NCI-H774 (cell line): ENCODE measurements at regions not wholly inside any gene's neighbourhood (a gene's known extent, or its start where the extent isn't known, plus 50 kb on each side); places are given as distances from the start of the nearest gene placed in this dataset.

Experiments
- DNase-seq: peaks from one replicate; lab custom pipeline; 2025; lab: John Stamatoyannopoulos, UW

DNA sequence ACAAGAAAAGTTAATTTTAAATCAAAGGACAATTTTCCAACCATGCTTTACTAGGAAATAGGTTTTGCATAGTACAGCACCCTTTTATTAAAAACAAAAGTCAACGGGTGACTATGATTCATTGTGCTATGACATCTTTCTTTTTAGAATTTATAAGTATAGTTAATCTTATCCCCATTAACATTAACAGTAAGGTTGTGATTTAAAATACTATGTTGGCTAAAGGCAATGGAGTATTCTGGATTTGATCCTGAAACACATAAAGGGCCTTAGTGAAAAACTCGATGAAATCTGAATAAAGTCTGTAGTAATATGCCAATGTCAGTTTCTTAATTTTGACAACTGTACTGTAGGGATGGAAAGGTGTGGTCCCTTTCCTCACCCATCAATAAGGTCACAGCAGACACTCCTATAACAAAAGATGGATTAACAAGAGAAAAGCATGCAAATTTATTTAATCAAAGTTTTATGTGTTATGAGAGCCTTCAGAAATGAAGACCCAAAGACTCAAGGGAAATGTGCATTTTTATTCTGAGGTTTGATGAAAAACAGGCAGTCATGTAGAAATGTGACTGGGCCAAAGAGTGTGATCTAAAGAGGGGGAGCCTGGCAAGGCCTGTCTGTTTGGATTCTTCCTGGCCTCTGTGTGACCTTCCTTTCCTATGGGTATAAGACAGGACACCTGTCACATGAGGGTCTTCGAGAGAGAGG lies 731.4 kb downstream of the TSN start:
- DNase-seq: no peak

DNA sequence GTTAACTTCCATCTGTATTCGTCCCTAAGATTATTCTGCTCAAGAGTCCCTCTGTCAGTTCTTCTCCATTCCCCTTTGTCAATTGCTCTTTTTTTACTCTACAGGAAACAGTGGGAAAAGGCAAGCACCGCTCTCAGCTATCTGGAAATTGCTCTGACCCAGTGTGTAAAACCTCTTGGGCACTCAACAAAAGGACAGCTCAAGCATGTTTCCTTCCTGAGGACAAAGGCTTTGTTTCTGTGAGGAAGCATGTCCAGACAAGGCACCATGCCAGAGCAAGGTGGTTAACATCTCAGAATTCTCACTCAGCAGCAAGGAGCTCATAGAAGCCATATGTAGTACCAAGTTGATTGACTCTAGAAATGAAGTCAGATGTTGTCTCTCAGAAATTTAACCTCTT lies 735.6 kb downstream of the TSN start:
- no peak for DNase-seq

DNA sequence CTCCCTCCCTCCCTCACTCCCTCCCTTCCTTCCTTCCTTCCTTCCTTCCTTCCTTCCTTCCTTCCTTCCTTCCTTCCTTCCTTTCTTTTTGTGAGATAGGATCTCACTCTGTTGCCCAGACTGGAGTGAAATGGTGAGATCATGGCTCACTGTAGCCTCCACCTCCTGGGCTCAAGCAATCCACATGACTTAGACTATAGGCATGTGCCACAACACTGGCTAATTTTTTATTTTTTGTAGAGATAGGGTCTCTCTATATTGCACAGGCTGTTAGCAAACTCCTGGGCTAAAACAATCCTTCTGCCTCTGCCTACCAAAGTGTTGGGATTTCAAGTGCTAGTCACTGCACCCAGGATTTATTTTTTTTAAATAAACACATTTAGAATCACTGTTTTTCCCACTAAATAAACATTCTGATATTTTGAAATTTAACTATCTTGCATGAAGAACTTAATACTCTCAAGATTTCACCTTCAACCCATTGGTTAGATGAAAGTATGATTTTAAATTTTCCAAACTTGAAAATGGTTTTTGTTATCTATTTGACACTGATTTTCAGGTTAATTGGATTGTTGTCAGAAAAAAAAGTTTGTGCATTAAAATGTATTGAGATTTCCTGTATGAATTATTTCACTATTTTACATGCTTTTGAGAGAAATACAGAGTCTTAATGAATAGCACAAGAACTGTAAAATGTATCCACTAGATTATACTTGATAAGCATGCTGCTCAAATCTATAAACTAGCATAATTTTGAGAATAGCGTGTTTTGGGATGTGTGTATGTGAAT lies 745.1 kb downstream of the TSN start:
- DNase-seq: no peak

DNA sequence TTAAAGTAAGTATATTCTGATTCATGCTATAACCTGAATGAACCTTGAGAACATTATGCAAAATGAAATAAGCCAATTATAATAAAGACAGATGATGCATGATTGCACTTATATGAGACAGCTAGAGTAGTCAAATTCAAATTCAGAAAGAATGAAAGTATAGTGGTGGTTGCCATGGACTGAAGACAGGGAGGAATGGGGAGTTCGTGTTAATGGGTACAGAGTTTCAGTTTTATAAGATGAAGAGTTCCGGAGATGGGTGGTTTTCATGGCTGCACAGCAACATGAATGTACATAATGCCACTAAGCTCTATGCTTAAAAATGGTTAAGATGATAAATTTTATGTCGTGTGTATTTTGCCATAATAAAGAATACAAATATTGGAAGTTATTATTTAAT lies 751.2 kb downstream of the TSN start:
- DNase-seq: no peak

- no peak for DNase-seq
Observed at GRCh38 chr2:122507261-122507660, 751.8 kb downstream of the TSN start.

- DNase-seq: no peak
Observed at GRCh38 chr2:122512091-122512490, 756.6 kb downstream of the TSN start.

GRCh38 chr2:122514451-122514996 lies 759.1 kb downstream of the TSN start:
- DNase-seq: no peak

DNA sequence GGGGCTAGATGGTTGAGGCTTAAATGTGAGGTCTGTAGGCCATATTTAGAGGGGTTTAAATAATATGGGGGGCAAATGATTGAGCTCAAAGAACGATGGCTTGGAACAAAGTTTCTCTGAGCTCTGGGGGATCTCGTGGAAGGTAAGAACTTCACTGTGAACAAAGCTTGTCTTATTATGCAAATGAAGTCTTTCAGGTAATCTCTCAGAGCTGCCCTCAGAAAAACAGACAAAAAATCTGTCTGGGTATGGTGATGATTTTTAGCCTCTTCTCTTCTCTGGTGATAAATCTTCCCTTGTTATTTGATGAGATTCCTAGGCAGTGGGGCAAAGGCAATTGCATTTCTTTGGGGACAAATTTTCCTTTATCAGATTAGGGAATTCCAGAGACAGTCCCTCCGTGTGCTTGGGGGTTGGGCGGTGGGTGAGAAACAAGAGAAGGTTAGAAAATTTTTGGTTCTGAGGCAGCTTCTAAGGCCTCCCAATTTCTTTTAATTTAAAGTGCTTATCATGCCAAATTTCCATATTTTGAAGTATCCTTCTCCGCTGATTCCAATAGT lies 760.4 kb downstream of the TSN start:
- DNase-seq: no peak

- no peak for DNase-seq
Observed at GRCh38 chr2:122516775-122517174, 761.3 kb downstream of the TSN start.

- no peak for DNase-seq
Observed at GRCh38 chr2:122519366-122519765, 763.9 kb downstream of the TSN start.

DNA sequence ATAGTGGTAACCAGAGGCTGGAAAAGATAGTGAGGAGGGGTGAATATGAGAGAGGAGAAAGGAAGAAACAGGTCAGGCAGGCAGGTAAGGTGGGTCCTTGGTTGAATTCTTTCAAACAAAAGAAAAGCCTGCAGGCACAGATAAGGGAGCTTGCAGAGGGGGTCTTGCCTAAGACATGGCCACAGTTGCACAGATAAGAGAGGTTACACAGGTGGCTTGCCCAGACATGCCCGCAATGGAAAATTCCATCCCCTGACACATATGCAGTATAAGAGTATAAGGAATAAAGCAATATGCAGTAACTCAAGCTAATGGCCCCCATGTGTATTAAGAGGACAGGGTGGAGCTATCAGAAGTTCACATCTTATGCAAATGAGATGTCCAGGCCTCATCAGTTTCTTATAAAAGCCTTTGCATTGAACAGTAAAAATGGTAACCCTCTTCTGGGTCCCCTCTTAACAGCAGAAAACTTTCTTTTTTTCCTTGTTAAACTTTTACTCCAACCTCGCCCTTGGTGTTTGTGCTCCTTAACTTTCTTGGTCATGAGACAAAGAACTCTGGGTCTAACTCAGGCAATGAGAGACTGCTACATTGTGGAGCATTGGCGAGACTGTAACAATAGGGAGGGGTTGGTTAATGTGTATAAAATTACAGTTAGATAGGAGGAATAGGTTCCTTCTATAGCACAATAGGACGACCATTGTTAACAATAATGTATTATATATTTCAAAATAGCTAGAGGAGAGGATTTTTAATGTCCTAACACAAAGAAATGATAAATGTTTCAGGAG lies 764.6 kb downstream of the TSN start:
- DNase-seq: no peak

DNA sequence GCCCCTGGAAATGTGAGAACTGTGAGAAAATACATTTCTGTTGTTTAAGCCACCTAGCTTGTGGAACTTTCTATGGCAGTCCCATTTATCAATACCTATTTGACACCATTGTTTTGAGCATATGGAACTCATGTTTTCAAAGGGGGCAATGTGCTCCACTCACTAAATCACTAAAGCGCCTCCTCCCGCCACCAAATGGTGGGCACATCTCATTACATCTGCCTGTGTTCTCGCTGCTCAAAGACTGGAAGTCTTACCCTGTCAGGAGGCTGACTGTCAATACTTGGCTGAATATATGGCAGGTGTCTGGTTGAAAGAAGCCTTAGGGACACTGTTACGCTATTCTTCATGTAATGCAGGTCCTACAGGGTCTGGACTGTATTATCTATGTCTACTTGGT lies 767.7 kb downstream of the TSN start:
- no peak for DNase-seq

DNA sequence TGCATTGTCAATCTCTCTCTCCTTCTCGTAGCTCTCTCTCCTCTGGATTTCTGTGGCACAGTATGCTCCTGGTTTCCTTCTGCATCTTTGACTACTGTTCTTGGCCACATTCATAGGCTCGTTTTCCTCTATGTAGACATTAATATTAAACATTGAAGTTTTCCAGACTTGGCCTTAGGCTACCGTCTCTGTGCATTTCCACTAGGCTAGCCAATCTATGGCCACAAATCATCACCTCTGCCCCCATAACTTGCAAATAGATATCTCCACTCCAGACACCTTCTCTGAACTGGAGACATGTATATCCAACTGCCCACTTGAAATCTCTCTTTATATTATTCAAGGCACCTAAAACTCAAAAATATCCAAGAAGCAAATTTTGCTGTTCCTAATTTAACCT lies 768.5 kb downstream of the TSN start:
- DNase-seq: no peak

GRCh38 chr2:122525336-122525735 lies 769.9 kb downstream of the TSN start:
- no peak for DNase-seq

- no peak for DNase-seq
Observed at GRCh38 chr2:122528061-122528460, 772.6 kb downstream of the TSN start.

DNA sequence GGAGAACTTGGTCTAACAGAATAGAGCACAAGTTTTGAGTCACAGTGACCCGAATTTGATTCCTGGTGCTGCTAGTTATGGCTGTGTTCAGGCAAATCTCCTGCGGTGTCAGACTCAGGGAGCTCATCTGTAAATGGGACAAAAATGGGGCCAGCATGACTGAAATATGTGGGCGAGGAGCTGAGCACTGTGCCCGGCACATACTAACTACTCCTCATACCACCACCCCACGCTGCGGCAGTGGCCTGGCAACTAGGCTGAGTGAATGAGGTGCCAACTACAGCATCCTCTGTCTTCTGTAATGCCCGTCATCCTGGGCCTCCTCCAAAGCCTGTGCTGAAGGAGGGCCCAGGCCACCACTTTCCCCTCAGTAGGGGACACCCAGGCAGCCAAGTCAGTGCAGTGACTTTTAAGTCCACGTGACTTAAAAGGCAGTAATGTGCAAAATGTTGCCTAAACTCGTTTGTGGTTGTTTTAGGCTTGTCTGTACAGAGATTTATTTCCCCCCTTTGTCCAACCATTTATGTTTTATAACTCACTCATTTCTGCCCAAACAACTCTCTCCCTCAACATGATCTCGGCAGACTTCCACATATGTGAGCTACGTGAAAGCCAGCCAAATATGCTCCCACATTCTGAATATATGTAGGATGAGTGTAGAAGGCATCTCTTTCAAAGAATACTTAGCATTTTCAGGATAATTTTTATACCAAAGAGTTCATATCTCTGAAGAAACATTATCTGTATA lies 773.7 kb downstream of the TSN start:
- DNase-seq: no peak

DNA sequence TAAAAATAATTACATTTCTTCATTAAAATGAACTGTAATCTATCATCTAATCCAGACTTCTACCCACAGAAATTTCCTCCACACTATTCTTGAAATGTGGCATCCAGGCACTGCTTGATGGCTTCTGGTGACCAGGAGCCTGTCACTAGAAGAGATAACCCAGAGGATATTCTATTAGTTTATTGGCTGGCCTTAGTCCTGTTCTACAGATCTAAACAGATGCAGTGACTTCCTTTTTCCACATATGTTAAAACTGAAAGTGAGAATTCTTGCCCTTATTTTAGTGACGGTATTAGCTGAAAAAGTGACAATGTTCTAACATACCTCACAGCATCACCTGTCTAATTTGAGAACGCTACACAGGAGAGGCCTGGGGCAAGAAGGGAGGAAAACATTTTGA lies 775.4 kb downstream of the TSN start:
- DNase-seq: no peak

DNA sequence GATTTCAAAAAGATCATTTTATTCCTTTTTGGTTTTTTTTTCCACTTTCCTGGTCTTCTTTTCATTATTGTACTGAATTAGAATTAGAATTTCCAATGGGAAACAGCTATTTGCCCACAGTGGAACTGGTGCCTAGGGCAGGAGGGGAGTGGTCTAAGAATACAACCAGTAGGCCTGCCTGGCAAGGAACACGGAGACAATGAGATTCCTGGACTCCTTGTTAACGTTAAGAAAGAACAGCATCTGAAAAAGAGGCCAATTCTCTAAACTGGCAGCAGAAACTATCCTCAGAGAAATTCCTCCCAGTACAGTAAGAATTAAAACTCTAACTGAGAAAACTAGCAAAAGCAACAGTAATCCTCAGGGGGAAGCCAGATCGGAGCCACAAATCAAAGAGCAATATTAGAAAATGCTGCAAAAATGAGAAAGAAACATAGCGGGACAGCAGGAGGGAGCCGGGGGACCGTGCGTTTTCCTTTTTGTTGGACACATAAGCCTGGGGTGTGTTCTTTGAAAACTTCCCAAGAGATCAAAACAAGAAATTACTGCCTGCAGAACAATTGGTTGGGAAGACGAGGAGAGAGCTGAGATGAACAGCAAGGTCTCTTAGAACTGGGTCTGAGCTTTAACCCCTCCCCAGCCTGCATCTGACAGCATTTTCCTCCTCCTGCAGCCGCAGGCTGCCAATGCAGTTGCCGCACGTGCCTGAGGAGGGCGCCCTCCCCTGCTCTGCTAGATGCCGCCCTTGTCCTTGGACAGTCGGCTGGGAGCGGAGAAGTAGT lies 776.0 kb downstream of the TSN start:
- no peak for DNase-seq

DNA sequence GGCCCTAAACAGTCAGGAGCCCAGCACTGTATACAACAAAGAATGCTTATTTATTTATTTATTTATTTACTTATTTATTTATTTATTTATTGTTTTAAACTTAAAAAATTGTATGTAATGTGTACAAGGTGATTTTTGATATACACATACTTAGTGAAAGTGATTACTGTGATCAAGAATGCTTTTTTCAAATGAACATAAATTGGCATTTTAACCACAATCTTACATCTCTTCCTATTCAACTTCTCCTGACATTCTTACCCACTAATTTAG lies 776.6 kb downstream of the TSN start:
- DNase-seq: no peak

GRCh38 chr2:122532481-122532880 lies 777.0 kb downstream of the TSN start:
- DNase-seq: no peak

DNA sequence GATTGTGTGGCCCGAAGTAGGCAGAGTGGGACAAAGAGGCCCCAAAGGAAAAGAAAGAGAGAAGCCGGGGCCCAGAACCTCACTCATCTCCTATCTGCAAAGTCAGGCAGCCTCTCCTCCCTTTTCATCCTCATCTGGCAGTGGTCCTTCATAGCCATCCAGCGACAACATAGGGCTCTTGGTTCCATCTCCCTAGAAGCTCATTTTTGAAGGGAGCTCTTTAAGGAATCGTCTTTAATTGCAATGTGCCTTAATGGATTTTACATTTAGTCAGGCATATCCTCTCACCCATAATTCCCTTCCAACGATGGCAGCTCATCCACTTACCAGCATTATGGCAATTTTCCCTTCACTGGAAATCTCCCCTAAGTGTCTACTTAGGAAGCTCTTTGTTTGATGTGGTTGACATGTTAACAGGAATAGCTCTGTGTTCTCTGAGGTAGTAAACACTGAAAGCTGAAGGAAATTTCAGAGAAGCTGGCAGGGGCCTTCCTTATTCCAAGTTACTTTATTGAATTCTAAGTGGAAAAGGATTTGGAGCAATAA lies 780.6 kb downstream of the TSN start:
- DNase-seq: no peak
